ENCODE measurements at regions not wholly inside any gene's neighbourhood (a gene's known extent, or its start where the extent isn't known, plus 50 kb on each side); places are given as distances from the start of the nearest gene placed in this dataset.

GRCh38 chr4:147217655-147218054 is 263.2 kb upstream of the EDNRA start:
- H3K4me1 ChIP-seq, result no peaks in the 10 kb centered on the region
- intact Hi-C loops (cut with DNase I), result no loop called here

GRCh38 chr4:147219145-147219544 is 261.8 kb upstream of the EDNRA start:
- WGBS, 2 donors, result 47 to 48% methylated on average over 2 of the region's 2 CpGs
- no peak for TF ChIP-seq POLR2A (IDR thresholded peaks at IDR 0.05)
- TF ChIP-seq, protein P1, sequence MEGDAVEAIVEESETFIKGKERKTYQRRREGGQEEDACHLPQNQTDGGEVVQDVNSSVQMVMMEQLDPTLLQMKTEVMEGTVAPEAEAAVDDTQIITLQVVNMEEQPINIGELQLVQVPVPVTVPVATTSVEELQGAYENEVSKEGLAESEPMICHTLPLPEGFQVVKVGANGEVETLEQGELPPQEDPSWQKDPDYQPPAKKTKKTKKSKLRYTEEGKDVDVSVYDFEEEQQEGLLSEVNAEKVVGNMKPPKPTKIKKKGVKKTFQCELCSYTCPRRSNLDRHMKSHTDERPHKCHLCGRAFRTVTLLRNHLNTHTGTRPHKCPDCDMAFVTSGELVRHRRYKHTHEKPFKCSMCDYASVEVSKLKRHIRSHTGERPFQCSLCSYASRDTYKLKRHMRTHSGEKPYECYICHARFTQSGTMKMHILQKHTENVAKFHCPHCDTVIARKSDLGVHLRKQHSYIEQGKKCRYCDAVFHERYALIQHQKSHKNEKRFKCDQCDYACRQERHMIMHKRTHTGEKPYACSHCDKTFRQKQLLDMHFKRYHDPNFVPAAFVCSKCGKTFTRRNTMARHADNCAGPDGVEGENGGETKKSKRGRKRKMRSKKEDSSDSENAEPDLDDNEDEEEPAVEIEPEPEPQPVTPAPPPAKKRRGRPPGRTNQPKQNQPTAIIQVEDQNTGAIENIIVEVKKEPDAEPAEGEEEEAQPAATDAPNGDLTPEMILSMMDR (IDR thresholded peaks at IDR 0.05), result no peak
- no peak for ATAC-seq

More at GRCh38 chr4:147217655-147218054, 263.2 kb upstream of the EDNRA start:
- no peaks in the 10 kb centered on the region for H3K36me3 ChIP-seq (replicated peaks in 1 of 2; ENCODE audit: insufficient read depth in 1 of 2, low read depth in 2 of 2)
- TF ChIP-seq POLR2A (IDR thresholded peaks at IDR 0.05), result no peak
- TF ChIP-seq, protein P1 (IDR thresholded peaks at IDR 0.05), result no peak
- no peaks in the 10 kb centered on the region for H3K27me3 ChIP-seq
- H3K4me3 ChIP-seq, result no peak overlapping the region
- H3K9me3 ChIP-seq, result no peaks in the 10 kb centered on the region
- ATAC-seq, result no peak
- DNase-seq, result no peak
- H3K27ac ChIP-seq, result no peak overlapping the region

DNA sequence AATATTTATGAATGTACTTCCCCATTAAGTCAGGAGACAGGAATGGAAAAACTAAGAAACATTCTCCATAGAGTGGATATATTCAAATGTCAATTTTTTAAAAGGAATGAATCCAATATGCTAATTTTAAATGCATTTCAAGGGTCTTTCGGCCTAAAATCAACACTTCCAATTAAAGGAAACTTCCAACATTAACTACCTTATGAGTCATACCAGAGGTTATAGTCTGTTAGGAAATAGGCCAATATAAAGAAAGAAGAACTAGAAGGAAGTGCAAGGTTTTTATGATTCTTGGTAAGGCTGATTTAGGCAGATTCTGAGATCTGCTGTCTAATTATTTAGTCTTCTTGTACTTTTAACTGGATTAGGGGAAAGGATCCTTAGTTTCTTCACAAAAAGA is 260.1 kb upstream of the EDNRA start:
- ATAC-seq (no peak), DNase-seq (no peak)
- no peak for TF ChIP-seq POLR2A (IDR thresholded peaks at IDR 0.05)
- TF ChIP-seq, protein P1 (IDR thresholded peaks at IDR 0.05), result no peak
- intact Hi-C loops (cut with DNase I), result no loop called here
- Histone ChIP-seq H3K4me3 (no peak overlapping the region), H3K27me3 (no peaks in the 10 kb centered on the region), H3K4me1 (no peaks in the 10 kb centered on the region), H3K36me3 (replicated peaks in 1 of 2; ENCODE audit: insufficient read depth in 1 of 2, low read depth in 2 of 2) (no peaks in the 10 kb centered on the region), H3K9me3 (no peaks in the 10 kb centered on the region), H3K27ac (no peak overlapping the region)
- 51 to 54% methylated on average over 1 of the region's 1 CpG for WGBS, 2 donors

More at GRCh38 chr4:147219145-147219544, 261.8 kb upstream of the EDNRA start:
- intact Hi-C loops (cut with DNase I), result no loop called here
- DNase-seq, result no peak
- Histone ChIP-seq H3K4me3 (no peak overlapping the region), H3K36me3 (replicated peaks in 1 of 2; ENCODE audit: insufficient read depth in 1 of 2, low read depth in 2 of 2) (no peaks in the 10 kb centered on the region), H3K27me3 (no peaks in the 10 kb centered on the region), H3K27ac (no peak overlapping the region), H3K4me1 (no peaks in the 10 kb centered on the region), H3K9me3 (no peaks in the 10 kb centered on the region)

- Histone ChIP-seq H3K4me3 (no peak overlapping the region), H3K9me3 (no peaks in the 10 kb centered on the region), H3K36me3 (replicated peaks in 1 of 2; ENCODE audit: insufficient read depth in 1 of 2, low read depth in 2 of 2) (no peaks in the 10 kb centered on the region), H3K4me1 (no peaks in the 10 kb centered on the region), H3K27me3 (no peaks in the 10 kb centered on the region), H3K27ac (no peak overlapping the region)
- no peak for TF ChIP-seq POLR2A (IDR thresholded peaks at IDR 0.05)
- TF ChIP-seq, protein P1 (IDR thresholded peaks at IDR 0.05), result no peak
- DNase-seq (no peak), ATAC-seq (no peak)
- intact Hi-C loops (cut with DNase I), result no loop called here
- 42 to 44% methylated on average over 4 of the region's 4 CpGs for WGBS, 2 donors
Observed at GRCh38 chr4:147222906-147223305, 258.0 kb upstream of the EDNRA start.

DNA sequence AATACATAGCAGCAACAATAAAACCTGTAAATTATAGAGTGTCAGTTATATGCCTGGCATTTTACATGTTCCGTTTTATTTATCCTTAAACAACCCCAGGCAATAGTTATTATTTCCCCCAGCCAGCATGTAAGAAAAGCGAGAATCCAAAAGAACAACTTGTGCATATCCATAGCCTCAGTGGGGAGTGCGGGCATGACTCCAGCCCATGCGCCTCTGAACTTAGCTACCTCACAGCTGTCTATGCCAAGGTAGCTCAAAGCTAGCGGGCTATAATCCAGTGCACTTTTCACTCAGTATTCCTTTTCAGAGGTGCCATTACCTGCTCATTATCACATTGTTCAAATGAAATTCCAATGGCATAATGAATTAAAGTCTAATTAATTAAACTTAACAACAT is 257.3 kb upstream of the EDNRA start:
- 80 to 84% methylated on average over 5 of the region's 5 CpGs for WGBS, 2 donors
- no peak for TF ChIP-seq POLR2A (IDR thresholded peaks at IDR 0.05)
- TF ChIP-seq, protein P1 (IDR thresholded peaks at IDR 0.05), result no peak
- no peaks in the 10 kb centered on the region for H3K27me3 ChIP-seq
- no peak for ATAC-seq
- H3K9me3 ChIP-seq, result no peaks in the 10 kb centered on the region
- intact Hi-C loops (cut with DNase I), result no loop called here
- no peak overlapping the region for H3K27ac ChIP-seq
- H3K4me1 ChIP-seq, result no peaks in the 10 kb centered on the region
- no peaks in the 10 kb centered on the region for H3K36me3 ChIP-seq (replicated peaks in 1 of 2; ENCODE audit: insufficient read depth in 1 of 2, low read depth in 2 of 2)
- DNase-seq, result no peak
- H3K4me3 ChIP-seq, result no peak overlapping the region
